Pancreas (tissue), 10 donors: ENCODE measurements at regions not wholly inside any gene's neighbourhood (a gene's known extent, or its start where the extent isn't known, plus 50 kb on each side); places are given as distances from the start of the nearest gene placed in this dataset.
A peak's percentile ranks its signal among the peaks of the same experiment; 100 is the strongest.

Source experiments
- ATAC-seq, 4 donors: fragments of 200-7000 bp; cut with Tn5 transposase; one replicate each; pipeline versions ENCODE4 v1.8.0 to v1.9.1; 2020; ENCODE audit warnings: mild to moderate bottlenecking in 4 of 4, moderate library complexity in 4 of 4
- DNase-seq, 6 donors: peaks; one replicate each; pipeline ENCODE4 v3.0.0-alpha.2; 2020
- FAIRE-seq: peaks from 2 replicates; lab custom pipeline; 2012; peaks lifted over from hg19 to GRCh38; lab: Jason Lieb, UNC
- H3K27ac ChIP-seq, 4 donors: fragments of 200-600 bp; sonication (generic); 1 replicate in 3 of 4; 2 replicates in 1 of 4; pipeline versions ENCODE4 v1.5.0 to v1.8.0; 2020
- H3K27me3 ChIP-seq, 4 donors: fragments of 200-600 bp; one replicate each; pipeline ENCODE4 v1.8.0; 2021
- H3K36me3 ChIP-seq, 3 donors: fragments of 200-600 bp; sonication (generic) in 1 of 3; one replicate each; pipeline versions ENCODE4 v1.5.0 to v1.8.0; 2020 to 2021
- H3K4me1 ChIP-seq, 3 donors: fragments of 200-600 bp; one replicate each; pipeline ENCODE4 v1.8.0; 2021
- H3K4me3 ChIP-seq, 4 donors: fragments of 200-600 bp; sonication (generic) in 2 of 4; one replicate each; pipeline versions ENCODE4 v1.5.0 to v1.8.0; 2020 to 2021
- H3K9me3 ChIP-seq, 4 donors: fragments of 200-600 bp; one replicate each; pipeline ENCODE4 v1.8.0; 2021
- WGBS, 2 donors: extraction: QIAGEN DNeasy Blood & Tissue Kit; methylation state at CpG; one replicate each; pipeline ENCODE4 v1.1.7; 2013; 5-methylcytosine and 5-hydroxymethylcytosine counted together
- intact Hi-C, 3 donors: fragments of 100-400 bp; cut with DNase I; formaldehyde crosslinking; loops; one replicate each; pipeline versions ENCODE4 v1.11.1 to v1.14.2; 2022
- TF ChIP-seq, protein P1 (sequence below), 4 donors: fragments of 200-600 bp; sonication (generic) in 3 of 4; IDR thresholded peaks; one replicate each; pipeline versions ENCODE4 v1.5.0 to v1.8.0; 2021; ENCODE audit warnings: antibody characterized with exemption in 4 of 4
- donor health status: healthy with polysubstance abuse.
- donor health status: DM: no; HTN: no; CAD: no; lungs with moderate emphysema.
- donor health status: DM: no; HTN: no; CAD: no.
- donor health status: control.
- donor health status: control.
- donor health status: Bipolar disorder and iron deficiency.
- donor health status: DM: yes; HTN: yes; CAD: no.
- donor health status: DM: no; HTN: no; CAD: no.
- donor health status: DM: no; HTN: no; CAD: no.
- donor health status: DM: yes; HTN: yes; CAD: no.

DNA sequence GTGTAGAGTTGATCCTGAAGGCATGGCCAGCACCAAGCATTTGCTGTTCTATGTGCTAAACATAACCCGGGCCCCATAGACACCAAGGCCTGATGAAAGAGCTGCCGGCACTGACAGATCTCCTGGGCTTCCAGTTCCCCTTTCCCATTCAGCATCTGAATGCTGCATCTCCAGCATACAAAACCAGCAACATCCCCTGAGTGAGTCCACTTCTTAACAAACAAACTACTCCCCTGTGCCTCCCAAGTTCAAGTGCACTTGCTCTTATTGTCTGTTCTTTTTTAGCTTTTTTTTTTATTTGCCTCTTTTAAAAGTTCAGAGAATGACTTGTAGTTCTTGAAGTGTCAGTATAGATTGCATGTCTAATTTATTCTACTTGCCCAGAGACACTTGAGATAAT lies 156.0 kb downstream of the EDEM1 start:
- Histone ChIP-seq H3K9me3 (no peaks in the 10 kb centered on the region), H3K27me3 (no peaks in the 10 kb centered on the region), H3K36me3 (no peaks in the 10 kb centered on the region), H3K4me3 (no peak overlapping the region), H3K27ac (no peak overlapping the region), H3K4me1 (no peaks in the 10 kb centered on the region)
- TF ChIP-seq, protein P1, sequence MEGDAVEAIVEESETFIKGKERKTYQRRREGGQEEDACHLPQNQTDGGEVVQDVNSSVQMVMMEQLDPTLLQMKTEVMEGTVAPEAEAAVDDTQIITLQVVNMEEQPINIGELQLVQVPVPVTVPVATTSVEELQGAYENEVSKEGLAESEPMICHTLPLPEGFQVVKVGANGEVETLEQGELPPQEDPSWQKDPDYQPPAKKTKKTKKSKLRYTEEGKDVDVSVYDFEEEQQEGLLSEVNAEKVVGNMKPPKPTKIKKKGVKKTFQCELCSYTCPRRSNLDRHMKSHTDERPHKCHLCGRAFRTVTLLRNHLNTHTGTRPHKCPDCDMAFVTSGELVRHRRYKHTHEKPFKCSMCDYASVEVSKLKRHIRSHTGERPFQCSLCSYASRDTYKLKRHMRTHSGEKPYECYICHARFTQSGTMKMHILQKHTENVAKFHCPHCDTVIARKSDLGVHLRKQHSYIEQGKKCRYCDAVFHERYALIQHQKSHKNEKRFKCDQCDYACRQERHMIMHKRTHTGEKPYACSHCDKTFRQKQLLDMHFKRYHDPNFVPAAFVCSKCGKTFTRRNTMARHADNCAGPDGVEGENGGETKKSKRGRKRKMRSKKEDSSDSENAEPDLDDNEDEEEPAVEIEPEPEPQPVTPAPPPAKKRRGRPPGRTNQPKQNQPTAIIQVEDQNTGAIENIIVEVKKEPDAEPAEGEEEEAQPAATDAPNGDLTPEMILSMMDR (IDR thresholded peaks at IDR 0.05), result no peak
- no peak for ATAC-seq
- FAIRE-seq, result no peak
- WGBS, 2 donors, result 76 to 80% methylated on average over 2 of the region's 2 CpGs
- no peak for DNase-seq
- intact Hi-C loops, result no loop called here

DNA sequence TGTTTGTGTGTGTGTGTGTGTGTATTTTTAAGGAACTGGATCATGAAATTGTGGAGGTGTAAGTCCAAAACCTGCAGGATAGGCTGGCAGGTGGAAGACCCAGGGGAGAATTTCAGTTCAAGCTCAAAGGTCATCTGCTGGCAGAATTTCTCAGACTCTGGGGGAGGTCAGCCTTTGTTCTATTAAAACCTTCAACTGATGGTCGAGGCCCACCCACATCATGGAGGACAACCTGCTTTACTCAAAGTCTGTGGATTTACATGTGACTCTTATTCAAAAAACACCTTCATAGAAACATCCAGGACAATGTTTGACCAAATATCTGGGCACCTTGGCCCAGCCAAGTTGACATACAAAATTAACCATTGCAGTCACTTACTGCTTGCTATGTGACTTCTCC lies 157.2 kb downstream of the EDEM1 start:
- Histone ChIP-seq H3K4me1 (no peaks in the 10 kb centered on the region), H3K4me3 (no peak overlapping the region), H3K9me3 (no peaks in the 10 kb centered on the region), H3K36me3 (no peaks in the 10 kb centered on the region), H3K27ac (no peak overlapping the region), H3K27me3 (no peaks in the 10 kb centered on the region)
- FAIRE-seq (no peak), DNase-seq (no peak), ATAC-seq (no peak)
- 81 to 95% methylated on average over 1 of the region's 1 CpG for WGBS, 2 donors
- TF ChIP-seq, protein P1 (IDR thresholded peaks at IDR 0.05), result no peak
- intact Hi-C loops, result no loop called here

DNA sequence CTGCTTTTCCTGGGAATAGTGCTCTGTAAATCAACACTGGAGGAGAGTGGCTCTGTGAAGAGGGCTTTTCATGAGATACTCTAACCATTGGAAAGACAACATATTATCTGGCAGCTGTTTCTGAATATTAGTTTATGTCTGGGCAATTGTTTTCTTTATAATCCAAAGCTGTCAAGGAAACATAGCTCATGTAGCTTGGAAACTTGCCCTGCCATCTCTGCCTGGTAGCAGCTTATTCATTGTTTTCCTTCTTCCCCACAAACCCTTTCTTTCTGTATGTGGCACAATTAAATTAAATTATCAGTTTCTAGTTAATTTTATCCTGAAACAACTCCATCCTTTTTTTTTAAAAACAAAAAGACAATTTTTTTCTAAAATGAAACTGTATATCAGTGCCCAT lies 160.0 kb downstream of the EDEM1 start:
- intact Hi-C loops, result no loop called here
- Histone ChIP-seq H3K9me3 (no peaks in the 10 kb centered on the region), H3K36me3 (no peaks in the 10 kb centered on the region), H3K27me3 (no peaks in the 10 kb centered on the region), H3K27ac (no peak overlapping the region), H3K4me3 (no peak overlapping the region), H3K4me1 (no peaks in the 10 kb centered on the region)
- ATAC-seq (peak in 1 of 4 donors; percentile 20), DNase-seq (no peak), FAIRE-seq (no peak)
- TF ChIP-seq, protein P1 (IDR thresholded peaks at IDR 0.05), result no peak

DNA sequence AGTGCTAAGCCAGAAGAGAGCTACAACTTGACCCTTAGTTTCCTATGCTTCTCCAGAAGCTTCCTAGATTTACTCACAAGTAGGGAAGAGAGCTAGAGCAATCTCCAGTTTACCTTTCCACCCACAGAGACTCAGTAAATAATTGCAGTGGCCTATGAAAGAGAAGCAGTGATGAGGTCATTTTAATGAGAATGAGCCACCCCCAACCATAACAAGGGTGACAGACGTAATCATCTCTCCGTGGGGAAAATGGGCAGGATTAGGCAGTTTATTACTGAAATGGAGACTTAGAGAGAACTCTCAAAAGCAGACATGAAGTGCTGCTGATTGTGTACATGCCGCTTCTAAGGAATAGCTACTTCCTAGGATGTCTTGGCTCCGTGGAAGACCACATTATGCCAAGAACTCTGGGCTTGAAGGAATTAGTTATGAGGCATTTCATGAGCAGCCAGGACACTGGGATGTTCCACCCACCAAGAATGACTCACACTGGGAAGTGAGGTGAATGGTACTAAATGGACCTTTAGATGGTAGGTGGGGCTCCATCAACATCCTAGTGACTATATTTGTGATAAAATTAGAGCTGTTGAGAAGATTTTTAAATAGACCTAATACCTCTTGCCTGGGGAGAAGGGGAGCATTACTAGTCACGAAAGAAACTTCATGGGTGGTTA lies 160.9 kb downstream of the EDEM1 start:
- H3K36me3 ChIP-seq, result no peaks in the 10 kb centered on the region
- H3K27ac ChIP-seq, result no peak overlapping the region
- no peak for ATAC-seq
- WGBS, 2 donors, result 78 to 85% methylated on average over 5 of the region's 5 CpGs
- no peaks in the 10 kb centered on the region for H3K9me3 ChIP-seq
- no peaks in the 10 kb centered on the region for H3K4me1 ChIP-seq
- H3K27me3 ChIP-seq, result no peaks in the 10 kb centered on the region
- TF ChIP-seq, protein P1 (IDR thresholded peaks at IDR 0.05), result no peak
- intact Hi-C loops, result no loop called here
- DNase-seq, result no peak
- H3K4me3 ChIP-seq, result no peak overlapping the region
- FAIRE-seq, result no peak

DNA sequence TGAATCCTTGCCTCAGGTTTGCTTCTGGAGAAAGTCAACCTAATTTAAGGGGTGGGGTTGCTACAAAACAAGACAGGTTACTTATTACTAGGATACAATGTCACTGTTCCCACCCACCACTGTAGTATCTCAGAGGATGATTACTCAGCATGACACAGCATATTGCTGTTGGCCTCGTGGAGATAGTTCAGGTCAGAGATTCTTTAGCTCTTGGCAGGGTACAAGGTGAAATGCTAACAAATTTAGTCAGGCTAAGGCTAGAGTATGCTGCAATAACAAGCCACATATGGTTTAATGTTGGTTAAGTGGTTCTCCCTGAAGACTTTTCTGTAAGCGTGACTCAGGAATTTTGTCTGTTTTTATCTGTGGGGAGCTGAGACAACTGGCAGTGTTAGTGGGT lies 161.8 kb downstream of the EDEM1 start:
- no peak for DNase-seq
- intact Hi-C loops, result no loop called here
- TF ChIP-seq, protein P1 (IDR thresholded peaks at IDR 0.05), result no peak
- Histone ChIP-seq H3K4me1 (no peaks in the 10 kb centered on the region), H3K27me3 (no peaks in the 10 kb centered on the region), H3K4me3 (no peak overlapping the region), H3K9me3 (no peaks in the 10 kb centered on the region), H3K27ac (no peak overlapping the region), H3K36me3 (no peaks in the 10 kb centered on the region)
- FAIRE-seq, result no peak
- 52 to 57% methylated on average over 2 of the region's 2 CpGs for WGBS, 2 donors
- no peak for ATAC-seq
